Lower leg skin (tissue), 3 donors: ENCODE measurements at regions not wholly inside any gene's neighbourhood (a gene's known extent, or its start where the extent isn't known, plus 50 kb on each side); places are given as distances from the start of the nearest gene placed in this dataset.

Experiments
- POLR2A ChIP-seq, 2 donors: fragments of 450-650 bp; IDR thresholded peaks; one replicate each; pipeline ENCODE4 v1.6.1; 2016 to 2017; ENCODE audit warnings: antibody characterized with exemption in 2 of 2, mild to moderate bottlenecking in 1 of 2, moderate library complexity in 1 of 2
- TF ChIP-seq, protein P1 (sequence below), 3 donors: fragments of 450-650 bp; IDR thresholded peaks; one replicate each; pipeline ENCODE4 v1.5.1; 2016; ENCODE audit warnings: antibody characterized with exemption in 3 of 3, mild to moderate bottlenecking in 3 of 3, moderate library complexity in 2 of 3

DNA sequence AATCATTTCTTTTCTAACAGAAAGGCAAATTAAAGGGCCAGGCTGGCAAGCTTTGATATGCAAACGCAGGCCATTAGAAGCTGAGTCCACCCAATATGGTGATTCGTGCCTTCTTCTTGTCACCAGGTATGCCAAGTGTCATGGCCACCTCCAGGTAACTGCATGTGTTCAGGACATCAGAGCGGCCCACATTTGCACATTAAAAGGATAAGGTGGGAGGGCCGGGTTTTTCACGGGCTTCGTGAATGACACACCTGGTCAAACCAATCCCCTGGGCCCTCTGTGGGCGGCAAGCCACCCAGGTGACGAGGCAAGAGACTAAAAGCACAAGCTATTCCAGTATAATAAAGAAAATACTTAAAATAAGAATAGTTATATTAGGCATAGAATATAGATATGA is 75.9 kb upstream of the TSPAN11 start:
- TF ChIP-seq, protein P1, sequence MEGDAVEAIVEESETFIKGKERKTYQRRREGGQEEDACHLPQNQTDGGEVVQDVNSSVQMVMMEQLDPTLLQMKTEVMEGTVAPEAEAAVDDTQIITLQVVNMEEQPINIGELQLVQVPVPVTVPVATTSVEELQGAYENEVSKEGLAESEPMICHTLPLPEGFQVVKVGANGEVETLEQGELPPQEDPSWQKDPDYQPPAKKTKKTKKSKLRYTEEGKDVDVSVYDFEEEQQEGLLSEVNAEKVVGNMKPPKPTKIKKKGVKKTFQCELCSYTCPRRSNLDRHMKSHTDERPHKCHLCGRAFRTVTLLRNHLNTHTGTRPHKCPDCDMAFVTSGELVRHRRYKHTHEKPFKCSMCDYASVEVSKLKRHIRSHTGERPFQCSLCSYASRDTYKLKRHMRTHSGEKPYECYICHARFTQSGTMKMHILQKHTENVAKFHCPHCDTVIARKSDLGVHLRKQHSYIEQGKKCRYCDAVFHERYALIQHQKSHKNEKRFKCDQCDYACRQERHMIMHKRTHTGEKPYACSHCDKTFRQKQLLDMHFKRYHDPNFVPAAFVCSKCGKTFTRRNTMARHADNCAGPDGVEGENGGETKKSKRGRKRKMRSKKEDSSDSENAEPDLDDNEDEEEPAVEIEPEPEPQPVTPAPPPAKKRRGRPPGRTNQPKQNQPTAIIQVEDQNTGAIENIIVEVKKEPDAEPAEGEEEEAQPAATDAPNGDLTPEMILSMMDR (IDR thresholded peaks at IDR 0.05), result no peak
- no peak for TF ChIP-seq POLR2A (IDR thresholded peaks at IDR 0.05)
